ENCODE measurements at regions not wholly inside any gene's neighbourhood (a gene's known extent, or its start where the extent isn't known, plus 50 kb on each side); places are given as distances from the start of the nearest gene placed in this dataset.

DNA sequence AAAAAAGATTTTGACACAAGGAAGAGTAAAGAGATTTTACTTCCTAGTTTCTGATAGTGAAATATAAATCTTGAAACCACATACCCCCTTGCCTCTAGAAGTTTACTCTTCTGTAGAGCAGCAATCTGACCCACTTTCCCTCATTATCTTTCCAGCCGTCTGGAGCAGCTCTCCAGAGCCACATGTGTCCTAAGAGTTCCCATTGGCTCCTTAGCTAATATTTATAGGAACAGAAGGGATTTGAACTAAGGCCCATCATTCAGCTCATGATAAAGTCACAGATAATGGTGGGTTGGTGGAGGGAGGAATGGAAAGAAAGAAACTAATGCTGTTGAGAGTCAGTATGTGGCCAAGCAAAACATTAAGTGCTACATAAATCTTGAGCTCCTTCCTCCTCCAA, 121.8 kb downstream of the INHBA start:
- TF ChIP-seq, protein P1, sequence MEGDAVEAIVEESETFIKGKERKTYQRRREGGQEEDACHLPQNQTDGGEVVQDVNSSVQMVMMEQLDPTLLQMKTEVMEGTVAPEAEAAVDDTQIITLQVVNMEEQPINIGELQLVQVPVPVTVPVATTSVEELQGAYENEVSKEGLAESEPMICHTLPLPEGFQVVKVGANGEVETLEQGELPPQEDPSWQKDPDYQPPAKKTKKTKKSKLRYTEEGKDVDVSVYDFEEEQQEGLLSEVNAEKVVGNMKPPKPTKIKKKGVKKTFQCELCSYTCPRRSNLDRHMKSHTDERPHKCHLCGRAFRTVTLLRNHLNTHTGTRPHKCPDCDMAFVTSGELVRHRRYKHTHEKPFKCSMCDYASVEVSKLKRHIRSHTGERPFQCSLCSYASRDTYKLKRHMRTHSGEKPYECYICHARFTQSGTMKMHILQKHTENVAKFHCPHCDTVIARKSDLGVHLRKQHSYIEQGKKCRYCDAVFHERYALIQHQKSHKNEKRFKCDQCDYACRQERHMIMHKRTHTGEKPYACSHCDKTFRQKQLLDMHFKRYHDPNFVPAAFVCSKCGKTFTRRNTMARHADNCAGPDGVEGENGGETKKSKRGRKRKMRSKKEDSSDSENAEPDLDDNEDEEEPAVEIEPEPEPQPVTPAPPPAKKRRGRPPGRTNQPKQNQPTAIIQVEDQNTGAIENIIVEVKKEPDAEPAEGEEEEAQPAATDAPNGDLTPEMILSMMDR (conservative IDR thresholded peaks at IDR 0.05), result no peak
- no peaks in the 10 kb centered on the region for H3K23me2 ChIP-seq (ENCODE audit: insufficient read length, low read depth, low read length, poor library complexity, severe bottlenecking)
- H4K5ac ChIP-seq (ENCODE audit: insufficient read length, low read depth, low read length), result no peak overlapping the region
- H4K91ac ChIP-seq (ENCODE audit: insufficient read length, low read depth, low read length), result no peak overlapping the region
- no peak overlapping the region for H3K4me2 ChIP-seq (ENCODE audit: insufficient read depth, insufficient read length, low read length)
- H3K36me3 Mint-ChIP-seq (ENCODE audit: insufficient read depth in 1 of 3, low read depth in 3 of 3), result no peaks in the 10 kb centered on the region
- H3K9me3 Mint-ChIP-seq, result no peaks in the 10 kb centered on the region; a peak in 1 of 5 replicates
- no peak overlapping the region for H3K23ac ChIP-seq (ENCODE audit: insufficient read length, low read depth, low read length)
- H2BK120ac ChIP-seq (ENCODE audit: low read depth, low read length, poor library complexity, severe bottlenecking), result no peak overlapping the region
- no peaks in the 10 kb centered on the region for H3K79me2 ChIP-seq (ENCODE audit: insufficient read depth, low read length)
- H3T11ph ChIP-seq (ENCODE audit: low read length), result no peak overlapping the region
- H2BK20ac ChIP-seq (ENCODE audit: low read depth, low read length, poor library complexity, severe bottlenecking), result no peak overlapping the region
- H3K79me1 ChIP-seq (ENCODE audit: insufficient read depth, low read depth, low read length, poor library complexity, severe bottlenecking), result no peaks in the 10 kb centered on the region
- no peak overlapping the region for H2AFZ ChIP-seq (ENCODE audit: low read length)
- no peak for DNase-seq
- no peak overlapping the region for H3K9ac ChIP-seq (ENCODE audit: extremely low read depth, insufficient read length, low read length)
- no peak overlapping the region for H3K4ac ChIP-seq (ENCODE audit: low read depth, low read length)
- no peak overlapping the region for H3K27ac ChIP-seq (ENCODE audit: insufficient read length, low read depth, low read length)
- H3K56ac ChIP-seq (ENCODE audit: insufficient read length, low read depth, low read length), result no peak overlapping the region
- H2BK15ac ChIP-seq (ENCODE audit: low read depth, low read length), result no peak overlapping the region
- no peaks in the 10 kb centered on the region for H3K9me3 ChIP-seq (ENCODE audit: control insufficient read depth, low read depth, low read length)
- WGBS (ENCODE audit: extremely low coverage, insufficient read length, low lambda C conversion rate), result no CpG with 5 or more reads among the region's 1 CpG
- no peaks in the 10 kb centered on the region for H3K27me3 ChIP-seq (ENCODE audit: insufficient read depth, low read length)
- no peaks in the 10 kb centered on the region for H3K27me3 Mint-ChIP-seq (ENCODE audit: low read depth)
- no peak overlapping the region for H3K27ac Mint-ChIP-seq
- no peaks in the 10 kb centered on the region for H3K4me1 Mint-ChIP-seq
- no peak overlapping the region for H2AK5ac ChIP-seq (ENCODE audit: insufficient read length, low read length)
- no peak overlapping the region for H3K18ac ChIP-seq (ENCODE audit: insufficient read length, low read depth, low read length)
- no peak overlapping the region for H2BK5ac ChIP-seq (ENCODE audit: insufficient read length, low read length)
- H4K20me1 ChIP-seq (ENCODE audit: control insufficient read depth, insufficient read depth, insufficient read length), result no peaks in the 10 kb centered on the region
- H3K14ac ChIP-seq (ENCODE audit: insufficient read depth, low read length), result no peak overlapping the region
- no peak overlapping the region for H3K4me3 Mint-ChIP-seq
- H2BK12ac ChIP-seq (ENCODE audit: insufficient read length, low read depth, low read length), result no peak overlapping the region
- no peak overlapping the region for H4K8ac ChIP-seq (replicated peaks; ENCODE audit: insufficient read length, low read depth, low read length)
- H3K4me1 ChIP-seq (ENCODE audit: insufficient read depth, low read length), result no peaks in the 10 kb centered on the region

Data from H9 (cell line).